GM21381 (cell line): ENCODE measurements at regions not wholly inside any gene's neighbourhood (a gene's known extent, or its start where the extent isn't known, plus 50 kb on each side); places are given as distances from the start of the nearest gene placed in this dataset.

Source experiments
- ATAC-seq: cut with Tn5 transposase; IDR thresholded peaks from one replicate; pipeline ENCODE4 v1.9.1; 2021; ENCODE audit warnings: mild to moderate bottlenecking, moderate library complexity; ENCODE audit not compliant: unreplicated experiment

- no peak for ATAC-seq
Measured at GRCh38 chr10:2011106-2011716, 273.9 kb upstream of the ADARB2 start.

- ATAC-seq: no peak
Measured at GRCh38 chr10:2005546-2005945, 268.2 kb upstream of the ADARB2 start.

- no peak for ATAC-seq
Measured at GRCh38 chr10:1992930-1993329, 255.6 kb upstream of the ADARB2 start.

DNA sequence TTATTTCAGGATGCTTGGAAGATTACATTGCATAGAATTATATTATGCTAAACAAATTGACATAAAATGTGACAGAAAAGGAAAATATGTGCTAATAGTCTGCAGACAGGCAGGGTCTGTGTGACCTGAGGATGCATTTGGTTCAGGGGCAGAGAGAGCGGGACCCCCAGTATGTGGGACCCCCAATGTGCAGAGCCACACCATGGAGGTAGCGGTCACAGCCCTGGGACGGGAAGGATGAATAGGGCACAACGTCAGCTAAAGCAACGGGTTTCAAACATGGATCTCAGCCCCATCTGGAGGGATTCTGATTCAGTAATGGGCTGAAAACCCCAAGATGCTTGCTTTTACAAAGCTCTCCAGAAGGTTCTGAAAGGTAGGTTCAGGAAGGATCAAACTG is 251.8 kb upstream of the ADARB2 start:
- ATAC-seq: no peak

DNA sequence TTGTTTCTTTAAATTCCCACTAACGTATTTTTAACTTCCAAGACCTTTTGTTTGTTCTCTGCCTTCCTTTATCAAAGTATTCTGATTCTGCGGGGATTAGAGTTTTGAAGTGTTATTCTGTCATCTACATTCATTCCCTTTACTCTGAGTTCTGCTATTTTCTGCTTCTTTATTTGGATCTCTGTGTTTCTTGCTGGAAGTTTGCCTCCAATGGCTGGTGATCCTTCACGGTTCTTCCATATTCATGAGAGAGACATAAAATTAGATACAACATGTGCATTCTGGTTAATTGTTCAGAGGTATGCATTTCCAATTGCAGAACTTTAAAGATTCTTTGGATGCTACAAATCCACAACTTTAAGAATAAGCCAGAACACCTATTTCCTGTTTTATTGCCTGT is 244.7 kb upstream of the ADARB2 start:
- no peak for ATAC-seq

DNA sequence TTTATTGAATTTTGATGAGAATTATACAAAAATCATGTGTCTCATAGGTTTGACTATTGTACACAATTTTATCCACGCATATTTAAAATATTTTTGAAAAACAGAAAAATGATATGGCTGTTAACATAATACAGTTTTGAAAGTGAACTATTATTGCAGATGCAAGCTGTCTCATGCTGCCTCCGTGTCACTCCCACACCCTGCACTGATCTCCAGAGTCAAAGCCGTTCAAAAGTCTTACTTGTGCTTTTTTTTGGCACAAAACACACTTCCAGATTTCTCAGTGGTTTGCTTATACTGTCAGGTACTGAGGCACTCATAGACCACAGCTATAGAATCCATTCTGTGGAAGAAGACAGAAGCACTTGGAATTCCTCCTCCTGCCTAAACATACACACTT is 243.1 kb upstream of the ADARB2 start:
- no peak for ATAC-seq

DNA sequence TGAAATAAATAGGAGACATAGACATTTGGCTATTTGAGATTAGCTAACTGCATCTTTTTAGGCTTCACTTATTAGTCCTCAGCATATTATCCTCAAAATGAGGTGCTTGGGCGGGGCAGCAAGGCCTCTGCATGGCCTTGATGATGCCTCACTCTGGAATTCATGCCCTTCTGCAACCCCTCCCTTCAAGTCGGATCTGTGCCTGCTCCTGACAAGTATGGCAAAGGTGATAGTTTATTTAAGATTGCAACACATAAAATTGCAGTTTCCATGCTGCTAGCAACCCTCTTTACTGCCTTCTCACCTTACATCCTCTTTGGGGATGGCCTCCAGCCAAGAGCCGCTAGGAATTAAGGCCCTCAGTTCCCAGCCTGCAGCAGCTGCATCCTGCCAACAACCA is 241.3 kb upstream of the ADARB2 start:
- no peak for ATAC-seq

GRCh38 chr10:1977461-1977860 is 240.1 kb upstream of the ADARB2 start:
- ATAC-seq: no peak

DNA sequence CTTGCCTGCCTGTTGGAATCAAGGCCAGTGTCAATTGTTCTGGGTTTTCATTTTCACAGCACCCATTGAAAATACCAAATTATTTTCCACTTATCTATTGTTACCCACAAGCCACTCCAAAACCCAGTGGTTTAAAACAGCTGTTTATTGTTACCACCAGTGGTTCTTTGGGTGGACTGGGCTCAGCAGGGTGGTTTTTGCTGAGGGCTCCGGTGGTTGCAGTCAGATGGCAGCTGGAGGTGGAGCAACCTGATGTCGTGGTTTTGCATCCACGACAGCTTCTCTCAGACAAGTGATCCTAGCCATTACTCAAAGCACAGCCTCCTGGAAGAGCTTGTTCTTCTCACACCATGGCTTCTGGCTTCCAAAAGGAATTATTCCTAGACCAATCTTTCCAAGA is 235.1 kb upstream of the ADARB2 start:
- no peak for ATAC-seq

DNA sequence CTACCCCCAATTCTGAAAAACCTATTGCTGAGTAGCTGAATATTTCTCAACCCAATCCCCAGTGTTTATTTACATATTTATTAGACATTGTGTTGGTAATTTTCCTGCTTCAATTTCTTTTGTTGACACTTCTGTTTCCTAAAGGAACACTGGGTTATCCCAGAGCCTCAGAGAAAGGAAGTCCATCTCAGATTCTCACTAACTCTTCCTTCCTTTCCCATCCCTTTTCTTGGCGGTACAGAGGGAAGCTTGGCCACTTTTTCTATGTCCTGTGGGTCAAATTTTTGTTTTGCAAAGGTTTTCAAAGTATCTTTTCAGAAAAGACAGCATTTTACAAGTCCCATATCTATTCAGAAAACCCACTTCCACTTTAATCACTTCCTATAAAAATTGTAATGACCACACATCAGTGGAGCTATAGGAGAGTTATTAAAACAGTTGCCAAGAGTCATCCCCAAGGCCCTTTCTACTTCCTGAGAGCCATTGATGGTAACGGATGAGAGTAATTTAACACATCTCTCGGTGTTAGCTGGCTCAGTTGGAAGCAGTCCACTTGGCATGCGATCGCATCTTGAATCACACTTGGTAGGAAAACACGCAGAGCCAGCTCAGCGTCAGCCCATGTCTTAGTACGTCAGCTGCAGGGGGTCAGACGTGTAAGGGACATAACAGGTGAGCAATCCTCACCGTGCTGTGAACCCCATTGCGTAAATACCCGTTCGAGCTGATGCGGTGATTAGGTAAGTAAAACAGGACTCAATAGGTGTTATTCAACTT is 231.1 kb upstream of the ADARB2 start:
- ATAC-seq: no peak

GRCh38 chr10:1966712-1967376 is 229.5 kb upstream of the ADARB2 start:
- no peak for ATAC-seq

GRCh38 chr10:1964476-1964875 is 227.2 kb upstream of the ADARB2 start:
- no peak for ATAC-seq

DNA sequence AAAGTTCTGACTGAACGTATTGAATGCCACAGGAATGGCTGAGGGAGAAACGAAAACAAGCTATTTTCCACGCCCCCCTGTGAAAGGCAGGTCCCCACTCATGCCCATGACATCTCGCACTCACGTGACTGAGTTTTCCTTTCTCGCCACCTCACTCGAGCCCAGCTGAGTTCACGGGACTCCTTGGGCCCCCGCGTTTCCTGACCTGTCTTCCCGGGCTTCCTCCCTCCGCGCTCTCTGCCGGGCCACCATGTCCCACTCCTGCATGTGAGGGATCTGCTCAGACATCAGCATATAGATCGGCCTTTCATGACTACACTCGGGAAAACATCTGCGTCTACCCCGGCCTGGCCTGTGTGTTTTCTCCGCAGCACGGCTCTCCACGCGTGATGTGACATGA is 226.0 kb upstream of the ADARB2 start:
- no peak for ATAC-seq

DNA sequence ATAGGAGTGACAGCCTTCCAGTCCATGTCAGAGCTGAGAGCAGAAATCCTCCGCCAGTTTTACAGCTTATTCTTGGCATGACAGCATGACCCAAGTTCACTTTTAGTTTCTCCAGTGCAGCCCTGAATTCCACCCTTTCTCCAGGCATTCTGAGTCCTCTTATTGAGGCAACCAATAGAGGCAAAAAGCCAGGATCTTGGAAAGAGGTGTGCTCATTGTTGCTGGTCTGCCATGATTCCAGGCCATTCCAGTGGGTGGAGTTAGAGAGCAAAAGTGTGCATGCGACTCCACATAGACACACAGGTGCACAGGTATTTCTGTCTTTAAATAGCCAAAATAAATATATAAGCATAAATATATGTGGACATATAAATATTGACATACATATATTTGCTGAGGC is 224.7 kb upstream of the ADARB2 start:
- no peak for ATAC-seq

GRCh38 chr10:1960982-1961381 is 223.7 kb upstream of the ADARB2 start:
- ATAC-seq: no peak

- ATAC-seq: no peak
Measured at GRCh38 chr10:1957057-1957456, 219.7 kb upstream of the ADARB2 start.

DNA sequence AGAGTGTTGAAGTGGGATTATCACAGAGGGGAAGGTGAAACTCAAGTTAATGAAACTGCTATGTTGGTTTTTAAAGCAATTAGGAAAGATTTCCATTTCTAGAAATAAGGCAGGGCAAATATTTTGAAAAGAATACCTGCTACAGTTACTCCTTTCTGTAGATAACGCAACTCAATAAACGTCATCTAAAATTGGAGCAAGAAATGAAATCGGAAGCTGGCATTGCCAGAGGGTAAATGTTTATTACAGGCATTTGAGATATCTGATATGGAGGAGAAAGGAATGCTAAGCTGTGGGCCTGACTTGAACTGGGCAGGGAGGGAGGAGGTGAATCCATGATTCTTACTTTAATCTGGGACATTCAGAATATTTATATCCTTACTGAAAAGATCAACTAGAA is 217.0 kb upstream of the ADARB2 start:
- ATAC-seq: no peak

DNA sequence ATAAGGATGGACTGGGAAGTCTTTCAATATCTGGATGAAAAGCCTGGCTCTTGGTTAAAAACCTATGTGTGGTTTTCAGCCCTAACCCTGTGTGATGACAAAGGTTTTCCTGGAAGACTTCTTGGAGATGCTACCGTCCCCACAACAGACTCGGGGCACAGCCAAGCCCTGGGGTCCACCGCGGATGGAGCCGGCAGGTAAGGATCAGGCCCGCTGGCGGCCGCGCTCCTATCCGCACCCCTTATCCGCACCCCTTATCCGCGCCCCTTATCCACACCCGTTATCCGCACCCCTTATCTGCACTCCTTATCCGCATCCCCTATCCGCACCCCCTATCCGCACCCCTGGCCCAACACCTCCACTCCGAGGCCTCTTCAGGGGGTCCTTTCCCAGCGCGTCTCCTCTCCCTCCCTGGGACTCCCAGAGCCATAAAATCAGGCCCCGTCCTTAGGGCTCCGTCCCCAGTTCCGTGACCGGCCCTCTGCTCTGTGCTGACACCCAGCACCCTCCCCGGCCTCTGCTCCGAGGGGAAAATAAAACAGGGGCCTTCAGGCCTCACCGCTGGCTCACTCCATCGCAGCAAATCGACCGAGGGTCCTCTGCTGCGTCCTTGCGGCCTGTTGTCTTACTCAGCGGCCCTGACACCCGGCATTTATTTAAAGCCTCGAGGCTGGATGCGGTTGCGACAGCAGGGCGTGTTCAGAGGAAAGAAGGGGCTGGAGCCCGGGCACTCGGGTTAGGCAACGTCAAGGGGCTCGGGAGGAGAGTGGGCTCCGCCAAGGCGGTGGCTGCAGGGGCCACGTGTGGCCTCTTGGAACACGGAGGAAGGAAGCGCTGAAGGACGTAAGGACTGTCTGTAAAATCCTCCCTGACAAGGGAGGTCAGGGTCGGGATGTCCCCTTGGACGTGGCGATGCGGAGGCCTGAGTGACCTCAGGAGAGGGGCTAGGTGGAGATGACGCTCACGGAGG is 215.1 kb upstream of the ADARB2 start:
- no peak for ATAC-seq

- ATAC-seq: no peak
Measured at GRCh38 chr10:1950803-1951495, 213.6 kb upstream of the ADARB2 start.

- ATAC-seq: no peak
Measured at GRCh38 chr10:1947464-1948003, 210.2 kb upstream of the ADARB2 start.
